NT2/D1 (cell line): ENCODE measurements at regions not wholly inside any gene's neighbourhood (a gene's known extent, or its start where the extent isn't known, plus 50 kb on each side); places are given as distances from the start of the nearest gene placed in this dataset.

Experiments
- YY1 ChIP-seq: IDR thresholded peaks from 2 replicates; pipeline ENCODE4 v1.6.1; 2011; ENCODE audit not compliant: insufficient read length, insufficient read depth
- ZNF274 ChIP-seq: IDR thresholded peaks from 2 replicates; pipeline ENCODE4 v1.6.1; 2011; ENCODE audit warnings: mild to moderate bottlenecking, low read depth, low read length

GRCh38 chr7:119783799-119784198 lies 489.2 kb upstream of the KCND2 start:
- TF ChIP-seq YY1, result no peak
- no peak for TF ChIP-seq ZNF274
